ENCODE measurements at regions not wholly inside any gene's neighbourhood (a gene's known extent, or its start where the extent isn't known, plus 50 kb on each side); places are given as distances from the start of the nearest gene placed in this dataset.
A peak's percentile ranks its signal among the peaks of the same experiment; 100 is the strongest.

- Histone ChIP-seq H3K27ac (no peak overlapping the region), H3K9me3 (peaks cover 0 to 11% of the 10 kb centered on the region in 2 donors), H3K36me3 (no peaks in the 10 kb centered on the region), H3K4me3 (peak overlapping the region in 2 of 4 donors; percentile 14 to 20), H3K4me1 (peaks cover 0 to 8% (median 0%) of the 10 kb centered on the region in 4 donors), H3K27me3 (no peaks in the 10 kb centered on the region)
- WGBS, 2 donors (ENCODE audit: low coverage in 1 of 2) = 18 to 22% methylated on average over 6 of the region's 6 CpGs
- no peak for DNase-seq
- intact Hi-C loops (cut with DNase I; ENCODE audit: low total_unique reads) = no loop called here
- no peak for TF ChIP-seq EP300 (IDR thresholded peaks at IDR 0.05; ENCODE audit: low read depth)
- TF ChIP-seq CTCF (IDR thresholded peaks at IDR 0.05) = no peak
- in situ Hi-C loops (cut with MboI; ENCODE audit: low pct_ligation_motif_present in 1 of 4, low pct_unique_long_range_greater_than_20kb in 1 of 4, low sequenced_read_pairs in 3 of 4) = no loop called here
Observed at GRCh38 chr15:68528626-68529290, 50.0 kb upstream of the CORO2B start.
